ENCODE measurements at regions not wholly inside any gene's neighbourhood (a gene's known extent, or its start where the extent isn't known, plus 50 kb on each side); places are given as distances from the start of the nearest gene placed in this dataset.

GRCh38 chr11:87739766-87740165 lies 435.5 kb downstream of the RAB38 start:
- TF ChIP-seq, protein P1, sequence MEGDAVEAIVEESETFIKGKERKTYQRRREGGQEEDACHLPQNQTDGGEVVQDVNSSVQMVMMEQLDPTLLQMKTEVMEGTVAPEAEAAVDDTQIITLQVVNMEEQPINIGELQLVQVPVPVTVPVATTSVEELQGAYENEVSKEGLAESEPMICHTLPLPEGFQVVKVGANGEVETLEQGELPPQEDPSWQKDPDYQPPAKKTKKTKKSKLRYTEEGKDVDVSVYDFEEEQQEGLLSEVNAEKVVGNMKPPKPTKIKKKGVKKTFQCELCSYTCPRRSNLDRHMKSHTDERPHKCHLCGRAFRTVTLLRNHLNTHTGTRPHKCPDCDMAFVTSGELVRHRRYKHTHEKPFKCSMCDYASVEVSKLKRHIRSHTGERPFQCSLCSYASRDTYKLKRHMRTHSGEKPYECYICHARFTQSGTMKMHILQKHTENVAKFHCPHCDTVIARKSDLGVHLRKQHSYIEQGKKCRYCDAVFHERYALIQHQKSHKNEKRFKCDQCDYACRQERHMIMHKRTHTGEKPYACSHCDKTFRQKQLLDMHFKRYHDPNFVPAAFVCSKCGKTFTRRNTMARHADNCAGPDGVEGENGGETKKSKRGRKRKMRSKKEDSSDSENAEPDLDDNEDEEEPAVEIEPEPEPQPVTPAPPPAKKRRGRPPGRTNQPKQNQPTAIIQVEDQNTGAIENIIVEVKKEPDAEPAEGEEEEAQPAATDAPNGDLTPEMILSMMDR (IDR thresholded peaks at IDR 0.05 in 4 of 5, conservative IDR thresholded peaks at IDR 0.05 in 1 of 5), result no peak
- TF ChIP-seq POLR2A (IDR thresholded peaks at IDR 0.05), result no peak
